Naive thymus-derived CD4-positive, alpha-beta T cell (primary cell): ENCODE measurements at regions not wholly inside any gene's neighbourhood (a gene's known extent, or its start where the extent isn't known, plus 50 kb on each side); places are given as distances from the start of the nearest gene placed in this dataset.
"Not testable (repeated sequence)": the region's sequence is repeated elsewhere in the genome, so short reads cannot be mapped to it uniquely, and the experiment has no call there.

Source experiments
- ATAC-seq: fragments of 150-1000 bp; cut with Tn5 transposase; 2 replicates; pipeline ENCODE4 v1.10.0; 2021; ENCODE audit warnings: mild to moderate bottlenecking, moderate library complexity
- CTCF ChIA-PET: fragments of 350-600 bp; sonication (Branson Sonifier 250); formaldehyde crosslinking; loops from one replicate; lab custom pipeline; 2021; ENCODE audit warnings: antibody characterized with exemption; lab: Charles Lee
- POLR2A ChIA-PET: fragments of 350-600 bp; sonication (Branson Sonifier 250); formaldehyde crosslinking; loops from one replicate; lab custom pipeline; 2021; ENCODE audit warnings: antibody characterized with exemption, inconsistent platforms; lab: Charles Lee
- DNase-seq, 9 donors: peaks; one replicate each; pipeline versions ENCODE4 v3.0.0 to v3.0.0-alpha.2; 2020 to 2022; ENCODE audit warnings: mixed read lengths in 1 of 9
- H3K27ac ChIP-seq: one replicate; pipeline ENCODE4 v1.7.0; 2013; ENCODE audit warnings: mild to moderate bottlenecking, low read depth, low read length, moderate library complexity
- H3K27me3 ChIP-seq, 2 donors: one replicate each; pipeline ENCODE4 v1.7.0; 2013; ENCODE audit warnings: low read length in 2 of 2, mild to moderate bottlenecking in 2 of 2, moderate library complexity in 2 of 2; ENCODE audit not compliant: control insufficient read depth in 2 of 2, insufficient read depth in 2 of 2
- H3K36me3 ChIP-seq, 3 experiments: 1 replicate in 2 of 3; 2 replicates in 1 of 3; pipeline ENCODE4 v1.7.0; 2013; ENCODE audit warnings: low read length in 3 of 3, mild to moderate bottlenecking in 3 of 3, moderate library complexity in 1 of 3; ENCODE audit not compliant: insufficient read depth in 3 of 3, control insufficient read depth in 2 of 3
- H3K4me1 ChIP-seq, 2 donors: one replicate each; pipeline ENCODE4 v1.7.0; 2013; ENCODE audit warnings: low read length in 2 of 2, mild to moderate bottlenecking in 2 of 2, moderate library complexity in 1 of 2; ENCODE audit not compliant: control insufficient read depth in 2 of 2, insufficient read depth in 2 of 2
- H3K4me3 ChIP-seq: 2 replicates; pipeline ENCODE4 v1.7.0; 2013; ENCODE audit warnings: mild to moderate bottlenecking, low read length
- H3K9me3 ChIP-seq, 3 experiments: 1 replicate in 2 of 3; 2 replicates in 1 of 3; pipeline ENCODE4 v1.7.0; 2013; ENCODE audit warnings: low read length in 3 of 3; ENCODE audit not compliant: control insufficient read depth in 2 of 3
- H3K27ac Mint-ChIP-seq, 9 donors: one replicate each; pipeline ENCODE4 v1.8.0; 2020 to 2022; ENCODE audit warnings: mixed read lengths in 9 of 9, mild to moderate bottlenecking in 8 of 9, moderate library complexity in 5 of 9, inconsistent platforms in 2 of 9
- H3K27me3 Mint-ChIP-seq, 5 donors: one replicate each; pipeline ENCODE4 v1.8.0; 2021 to 2022; ENCODE audit warnings: mixed read lengths in 5 of 5, mild to moderate bottlenecking in 1 of 5
- H3K36me3 Mint-ChIP-seq, 5 donors: one replicate each; pipeline ENCODE4 v1.8.0; 2020 to 2022; ENCODE audit warnings: mixed read lengths in 5 of 5, mild to moderate bottlenecking in 3 of 5, inconsistent platforms in 1 of 5
- H3K4me1 Mint-ChIP-seq, 7 donors: one replicate each; pipeline ENCODE4 v1.8.0; 2020 to 2022; ENCODE audit warnings: mixed read lengths in 7 of 7, mild to moderate bottlenecking in 3 of 7, inconsistent platforms in 1 of 7
- H3K4me3 Mint-ChIP-seq, 10 donors: one replicate each; pipeline ENCODE4 v1.8.0; 2020 to 2022; ENCODE audit warnings: mild to moderate bottlenecking in 10 of 10, mixed read lengths in 10 of 10, moderate library complexity in 6 of 10, inconsistent platforms in 2 of 10
- H3K9me3 Mint-ChIP-seq, 11 donors: one replicate each; pipeline ENCODE4 v1.8.0; 2020 to 2022; ENCODE audit warnings: mixed read lengths in 11 of 11, mild to moderate bottlenecking in 4 of 11, inconsistent platforms in 1 of 11, moderate library complexity in 1 of 11
- intact Hi-C, 2 donors: fragments of 100-400 bp; cut with micrococcal nuclease; formaldehyde crosslinking; loops; one replicate each; pipeline ENCODE4 v1.15.1; 2023

DNA sequence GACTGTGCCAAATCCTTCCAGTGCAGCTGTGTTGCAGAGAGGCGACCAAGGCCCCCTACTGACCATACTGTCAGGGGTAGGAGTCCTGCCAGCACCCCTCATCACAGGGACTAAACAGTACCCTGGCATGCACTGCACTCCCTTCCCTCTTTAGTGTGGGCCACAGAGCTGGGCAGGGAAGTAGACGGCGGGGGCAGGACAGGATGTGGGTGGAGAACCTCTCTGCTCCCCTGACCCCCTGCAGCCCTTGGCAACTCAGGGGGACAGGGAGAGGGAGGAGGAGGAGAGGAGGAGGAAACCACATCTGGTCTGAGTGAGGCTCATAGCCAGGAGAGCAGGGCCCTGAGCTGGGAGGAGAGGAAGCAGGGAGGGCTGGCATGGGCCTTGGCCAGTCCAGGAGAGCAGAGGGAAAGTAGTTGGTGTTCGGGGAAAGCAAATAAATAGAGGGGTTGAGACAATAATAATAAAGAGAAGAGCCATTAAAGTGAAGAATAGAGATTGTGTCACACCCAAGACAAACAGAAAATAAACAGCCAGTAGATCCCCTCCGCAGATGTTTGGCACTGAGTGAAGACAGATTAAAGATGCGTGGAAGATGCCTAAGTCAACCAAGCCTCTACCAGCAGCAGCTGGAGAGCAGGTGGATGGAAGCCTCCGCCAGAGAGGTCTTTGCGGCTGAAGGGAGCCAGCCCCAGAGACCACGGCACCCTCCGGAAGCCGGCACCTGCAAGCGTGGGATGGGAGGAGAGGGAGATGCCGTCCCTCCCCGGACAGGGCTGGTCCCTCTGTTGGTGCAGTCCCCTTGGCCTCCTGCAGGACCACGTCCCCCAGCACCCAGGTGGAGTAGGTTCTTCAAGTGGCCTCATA lies 61.5 kb downstream of the RPUSD4 start:
- intact Hi-C loops, result no loop called here
- no peak overlapping the region for H3K27ac ChIP-seq
- Mint-ChIP-seq H3K9me3 (peaks cover 4 to 20% (median 7%) of the 10 kb centered on the region in 11 donors), H3K36me3 (peaks cover 0 to 8% (median 4%) of the 10 kb centered on the region in 5 donors), H3K27ac (no peak overlapping the region), H3K4me3 (no peak overlapping the region), H3K4me1 (peaks cover 0 to 2% (median 0%) of the 10 kb centered on the region in 7 donors), H3K27me3 (peaks cover 4 to 11% (median 8%) of the 10 kb centered on the region in 5 donors)
- no peaks in the 10 kb centered on the region for H3K4me1 ChIP-seq
- no peak for DNase-seq
- CTCF ChIA-PET, result no interaction called here
- H3K9me3 ChIP-seq, result no peaks in the 10 kb centered on the region
- POLR2A ChIA-PET, result no interaction called here
- no peaks in the 10 kb centered on the region for H3K27me3 ChIP-seq
- no peak for ATAC-seq
- no peak overlapping the region for H3K4me3 ChIP-seq
- no peaks in the 10 kb centered on the region for H3K36me3 ChIP-seq

DNA sequence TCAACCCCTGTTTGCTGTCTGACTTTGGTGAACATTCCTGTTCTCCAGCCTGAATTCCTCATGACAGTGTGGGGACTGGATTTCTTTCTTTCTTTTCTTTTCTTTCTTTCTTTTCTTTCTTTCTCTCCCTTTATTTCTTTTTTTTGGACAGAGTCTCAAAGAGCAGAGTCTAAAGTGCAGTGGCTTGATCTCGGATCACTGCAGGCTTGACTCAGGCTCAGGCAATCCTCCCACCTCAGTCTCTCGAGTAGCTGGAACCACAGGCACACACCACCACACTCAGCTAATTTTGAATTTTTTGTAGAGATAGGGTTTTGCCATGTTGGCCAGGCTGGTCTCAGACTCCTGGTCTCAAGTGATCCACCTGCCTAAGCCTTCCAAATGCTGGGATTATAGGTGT lies 63.1 kb downstream of the RPUSD4 start:
- Histone ChIP-seq H3K4me3 (no peak overlapping the region), H3K9me3 (no peaks in the 10 kb centered on the region), H3K4me1 (no peaks in the 10 kb centered on the region), H3K27ac (no peak overlapping the region), H3K36me3 (no peaks in the 10 kb centered on the region), H3K27me3 (no peaks in the 10 kb centered on the region)
- Mint-ChIP-seq H3K27me3 (peaks cover 4 to 13% (median 5%) of the 10 kb centered on the region in 5 donors), H3K4me1 (peaks cover 0 to 2% (median 0%) of the 10 kb centered on the region in 7 donors), H3K36me3 (peaks cover 0 to 8% (median 4%) of the 10 kb centered on the region in 5 donors), H3K9me3 (peaks cover 4 to 20% (median 7%) of the 10 kb centered on the region in 11 donors), H3K4me3 (no peak overlapping the region), H3K27ac (no peak overlapping the region)
- POLR2A ChIA-PET, result no interaction called here
- ATAC-seq (no peak), DNase-seq (no peak)
- intact Hi-C loops, result no loop called here
- CTCF ChIA-PET, result no interaction called here

DNA sequence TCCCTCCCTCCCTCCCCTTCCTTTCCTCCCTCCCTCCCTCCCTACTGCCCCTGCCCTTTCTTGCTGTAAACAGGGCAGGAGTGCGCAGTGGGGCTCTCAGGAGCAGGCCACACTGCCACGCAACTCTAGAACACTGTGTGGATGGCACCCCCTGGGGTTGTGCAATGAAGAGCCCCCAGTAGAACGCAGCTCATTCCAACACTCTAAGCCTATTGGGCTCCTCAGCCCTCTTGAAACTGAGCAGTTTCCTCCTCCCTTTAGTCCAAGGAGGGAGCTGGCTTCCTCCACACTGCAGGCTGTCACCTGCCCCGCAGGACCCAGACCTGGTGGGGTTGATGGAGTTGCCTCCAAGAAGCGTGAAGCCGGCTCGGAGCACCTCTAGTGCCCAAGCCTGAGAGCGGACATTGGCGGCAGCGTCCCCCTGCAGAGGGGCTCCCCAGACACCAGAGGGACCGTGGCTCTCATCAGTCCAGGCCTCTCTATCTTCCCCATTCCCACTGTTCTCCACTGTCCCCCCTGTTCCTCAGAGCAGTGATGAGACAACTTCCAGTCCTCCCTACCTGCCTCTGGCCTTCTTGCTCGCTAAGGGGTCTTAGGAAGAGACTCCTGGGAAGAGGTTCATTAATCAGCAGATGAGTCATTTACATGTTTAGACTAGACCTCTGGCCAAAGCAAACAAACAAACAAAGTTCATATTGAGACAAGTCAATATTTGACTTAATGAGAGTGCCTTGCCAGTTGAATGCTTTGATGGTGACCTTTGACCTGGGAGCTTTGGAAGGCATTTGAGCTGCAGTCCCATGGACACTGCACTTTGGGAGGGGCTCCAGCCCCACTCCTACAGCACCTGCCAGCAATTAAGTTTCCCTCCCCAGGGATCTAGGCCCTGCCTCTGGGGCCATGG lies 64.0 kb downstream of the RPUSD4 start:
- H3K27ac Mint-ChIP-seq, result no peak overlapping the region
- ATAC-seq (no peak), DNase-seq (no peak)
- ChIA-PET CTCF (no interaction called here), POLR2A (no interaction called here)
- peaks cover 0 to 2% (median 0%) of the 10 kb centered on the region in 7 donors for H3K4me1 Mint-ChIP-seq
- no peaks in the 10 kb centered on the region for H3K36me3 ChIP-seq
- peaks cover 4 to 15% (median 5%) of the 10 kb centered on the region in 5 donors for H3K27me3 Mint-ChIP-seq
- no peaks in the 10 kb centered on the region for H3K9me3 ChIP-seq
- no peaks in the 10 kb centered on the region for H3K27me3 ChIP-seq
- no peak overlapping the region for H3K27ac ChIP-seq
- peaks cover 0 to 8% (median 4%) of the 10 kb centered on the region in 5 donors for H3K36me3 Mint-ChIP-seq
- H3K9me3 Mint-ChIP-seq, result peaks cover 4 to 14% (median 6%) of the 10 kb centered on the region in 11 donors
- intact Hi-C loops, result no loop called here
- H3K4me3 Mint-ChIP-seq, result no peak overlapping the region
- no peaks in the 10 kb centered on the region for H3K4me1 ChIP-seq
- no peak overlapping the region for H3K4me3 ChIP-seq

DNA sequence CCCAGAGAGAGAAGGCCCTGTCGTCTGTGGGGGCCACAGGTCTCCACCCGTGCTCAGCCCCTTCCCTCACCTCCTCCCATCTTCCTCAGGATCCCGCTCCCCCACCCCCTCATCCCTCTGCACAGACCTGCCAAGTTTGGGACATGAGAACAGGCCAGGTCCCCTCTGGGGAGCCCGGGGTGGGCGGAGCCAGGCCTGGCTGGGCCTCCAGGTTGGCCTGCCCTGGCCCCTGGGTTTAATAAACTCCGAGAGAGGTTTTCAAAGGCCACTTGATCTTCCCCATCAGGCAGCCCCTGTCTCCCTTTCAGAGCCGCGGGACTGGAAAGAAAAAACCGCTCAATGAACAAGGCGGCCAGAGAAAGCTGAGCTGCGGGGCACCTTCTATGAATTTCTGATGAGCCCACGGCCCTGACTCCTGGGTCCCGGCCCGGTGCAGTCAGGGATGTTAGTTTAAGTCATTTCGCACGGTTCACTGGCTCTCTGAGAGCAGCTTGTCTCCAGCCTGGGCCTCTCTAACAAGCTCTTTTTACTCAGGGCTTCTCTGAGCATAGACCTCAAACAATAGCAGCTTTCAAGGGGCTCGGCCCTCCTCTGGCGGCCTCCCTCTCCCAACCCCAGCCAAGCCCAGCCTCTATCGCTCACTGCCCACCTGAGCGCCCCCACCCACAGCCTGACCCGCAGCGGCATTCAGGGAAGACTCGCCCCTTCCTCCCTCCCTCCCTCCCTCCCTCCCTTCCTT lies 64.8 kb downstream of the RPUSD4 start:
- POLR2A ChIA-PET, result no interaction called here

DNA sequence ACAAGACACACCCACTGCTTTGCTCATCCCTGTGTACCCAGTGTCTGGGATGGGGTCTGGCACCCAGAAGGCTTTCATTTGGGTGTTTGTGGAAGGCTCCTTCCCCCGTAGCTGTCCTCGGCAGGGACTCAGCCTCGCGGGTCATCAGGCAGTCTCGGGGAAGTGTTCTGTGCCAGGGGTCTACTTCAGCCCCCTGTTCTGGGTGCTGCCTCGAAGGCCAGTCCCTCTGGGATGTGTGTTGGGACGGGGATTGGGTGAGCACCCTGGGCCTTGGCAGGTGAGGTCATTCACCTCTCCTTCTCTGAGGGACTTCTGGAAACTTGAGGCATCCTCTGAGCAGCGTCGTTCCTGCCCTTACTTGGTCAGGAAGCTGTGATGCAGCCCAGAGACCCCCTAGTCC lies 65.5 kb downstream of the RPUSD4 start:
- Histone ChIP-seq H3K36me3 (no peaks in the 10 kb centered on the region), H3K9me3 (no peaks in the 10 kb centered on the region), H3K27me3 (no peaks in the 10 kb centered on the region), H3K4me3 (no peak overlapping the region), H3K27ac (no peak overlapping the region), H3K4me1 (no peaks in the 10 kb centered on the region)
- Mint-ChIP-seq H3K27ac (no peak overlapping the region), H3K4me3 (no peak overlapping the region), H3K27me3 (peaks cover 4 to 20% (median 8%) of the 10 kb centered on the region in 5 donors), H3K4me1 (peaks cover 0 to 2% (median 0%) of the 10 kb centered on the region in 7 donors), H3K9me3 (peaks cover 0 to under 1% (median 0%) of the 10 kb centered on the region in 11 donors), H3K36me3 (peaks cover 0 to 3% (median 0%) of the 10 kb centered on the region in 5 donors)
- intact Hi-C loops, result no loop called here
- DNase-seq (no peak), ATAC-seq (no peak)
- ChIA-PET CTCF (no interaction called here), POLR2A (no interaction called here)

More for the DNA sequence above, 64.8 kb downstream of the RPUSD4 start:
- Mint-ChIP-seq H3K4me1 (peaks cover 0 to 2% (median 0%) of the 10 kb centered on the region in 7 donors), H3K27me3 (peaks cover 0 to 14% (median 5%) of the 10 kb centered on the region in 5 donors), H3K4me3 (no peak overlapping the region), H3K36me3 (peaks cover 0 to 3% (median 0%) of the 10 kb centered on the region in 5 donors), H3K27ac (no peak overlapping the region), H3K9me3 (peaks cover 0 to 6% (median 0%) of the 10 kb centered on the region in 11 donors)
- Histone ChIP-seq H3K4me3 (no peak overlapping the region), H3K9me3 (no peaks in the 10 kb centered on the region), H3K27me3 (no peaks in the 10 kb centered on the region), H3K36me3 (no peaks in the 10 kb centered on the region), H3K27ac (no peak overlapping the region), H3K4me1 (no peaks in the 10 kb centered on the region)
- DNase-seq, result no peak
- ATAC-seq, result no peak
- CTCF ChIA-PET, result no interaction called here
- intact Hi-C loops, result no loop called here

- H3K27me3 ChIP-seq, H3K4me1 ChIP-seq, H3K36me3 ChIP-seq, intact Hi-C loops, CTCF ChIA-PET, DNase-seq, H3K36me3 Mint-ChIP-seq, H3K4me1 Mint-ChIP-seq, POLR2A ChIA-PET, H3K27ac ChIP-seq, H3K4me3 ChIP-seq, H3K9me3 ChIP-seq, H3K9me3 Mint-ChIP-seq, H3K27ac Mint-ChIP-seq, H3K4me3 Mint-ChIP-seq, ATAC-seq: not testable (repeated sequence)
- peaks cover 7 to 25% (median 15%) of the 10 kb centered on the region in 5 donors for H3K27me3 Mint-ChIP-seq
Measured at GRCh38 chr11:126143491-126143890, 68.0 kb downstream of the RPUSD4 start.
